NCI-H2029 (cell line): ENCODE measurements at regions not wholly inside any gene's neighbourhood (a gene's known extent, or its start where the extent isn't known, plus 50 kb on each side); places are given as distances from the start of the nearest gene placed in this dataset.
"Not testable (repeated sequence)": the region's sequence is repeated elsewhere in the genome, so short reads cannot be mapped to it uniquely, and the experiment has no call there.

Source experiments
- DNase-seq: peaks from one replicate; lab custom pipeline; 2025; lab: John Stamatoyannopoulos, UW

GRCh38 chr5:39544941-39545340 lies 120.2 kb upstream of the DAB2 start:
- no peak for DNase-seq

DNA sequence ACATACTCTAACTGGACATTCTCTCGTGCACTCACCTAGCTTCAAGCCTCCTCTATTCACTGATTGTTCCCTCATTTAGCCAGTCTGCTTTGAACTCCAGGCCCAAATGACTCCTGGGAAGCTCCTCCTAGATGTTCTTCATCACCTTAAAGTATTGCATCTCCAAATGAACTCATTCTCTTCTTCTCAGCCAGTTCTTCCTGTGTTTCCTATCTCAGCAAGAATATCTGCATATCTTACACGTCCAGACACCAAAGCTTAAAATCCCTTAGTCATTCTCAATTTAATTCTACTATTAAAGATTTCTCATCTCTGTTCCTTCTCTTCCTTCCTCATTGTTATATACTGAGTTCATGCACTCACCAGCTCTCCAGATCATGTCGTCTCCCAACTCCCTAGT lies 118.6 kb upstream of the DAB2 start:
- no peak for DNase-seq

GRCh38 chr5:39542511-39543285 lies 117.9 kb upstream of the DAB2 start:
- DNase-seq: no peak

DNA sequence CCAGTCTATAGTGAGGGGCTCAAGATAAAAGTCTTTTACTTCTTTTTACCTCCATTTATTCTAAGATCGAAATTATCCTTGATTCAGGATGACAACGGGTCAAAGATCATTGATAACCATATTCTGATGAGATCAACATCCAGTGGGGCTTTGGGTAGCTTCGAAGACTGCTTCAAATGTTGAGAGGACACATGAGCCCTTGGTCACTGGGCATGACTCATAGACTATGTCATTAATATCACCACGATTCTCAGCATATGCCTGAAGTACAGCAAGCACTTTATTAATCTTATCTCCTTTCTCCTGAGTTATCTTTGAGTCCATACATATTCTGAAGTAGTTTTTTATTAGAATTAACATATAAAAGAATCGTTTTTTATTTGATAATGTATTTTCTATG lies 117.1 kb upstream of the DAB2 start:
- no peak for DNase-seq

DNA sequence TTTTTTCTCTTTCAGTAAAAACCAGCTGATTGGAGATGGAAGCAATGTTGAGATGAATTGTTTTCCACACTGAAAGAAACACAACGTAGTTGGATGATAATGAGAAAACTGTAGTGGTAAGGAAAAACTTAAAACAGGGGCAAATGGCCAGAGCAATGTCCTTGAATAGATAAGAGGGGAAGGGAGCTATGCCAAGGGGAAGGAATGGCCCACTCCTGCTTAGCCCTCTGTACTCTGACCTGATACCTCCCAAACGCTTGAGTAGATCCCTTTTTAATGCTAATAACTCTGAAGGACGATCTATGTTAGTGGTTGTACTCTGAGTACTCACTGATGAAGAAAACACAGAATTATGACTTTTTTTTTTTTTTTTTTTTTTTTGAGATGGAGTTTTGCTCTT lies 114.7 kb upstream of the DAB2 start:
- no peak for DNase-seq

- no peak for DNase-seq
Measured at GRCh38 chr5:39534690-39535089, 109.9 kb upstream of the DAB2 start.

GRCh38 chr5:39533749-39534148 lies 109.0 kb upstream of the DAB2 start:
- DNase-seq: no peak

DNA sequence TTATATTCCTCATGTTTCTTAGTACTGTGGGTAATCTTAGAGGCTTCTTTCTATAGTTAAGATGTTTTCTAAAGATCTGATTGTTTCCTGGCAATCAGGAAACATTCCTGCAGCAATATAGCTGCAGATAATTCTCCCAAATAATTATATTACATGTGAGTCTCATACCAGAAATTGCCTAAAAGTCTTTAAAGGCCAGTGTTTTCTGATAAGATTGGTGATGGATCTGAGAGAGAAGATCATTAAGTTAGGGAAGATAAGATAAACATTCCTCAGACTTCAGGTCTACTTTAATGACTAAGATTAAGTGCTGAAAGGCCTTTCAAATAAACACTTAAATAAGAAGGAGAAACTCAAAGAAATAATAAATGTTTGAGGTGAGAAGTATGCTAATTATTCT lies 107.7 kb upstream of the DAB2 start:
- DNase-seq: no peak

DNA sequence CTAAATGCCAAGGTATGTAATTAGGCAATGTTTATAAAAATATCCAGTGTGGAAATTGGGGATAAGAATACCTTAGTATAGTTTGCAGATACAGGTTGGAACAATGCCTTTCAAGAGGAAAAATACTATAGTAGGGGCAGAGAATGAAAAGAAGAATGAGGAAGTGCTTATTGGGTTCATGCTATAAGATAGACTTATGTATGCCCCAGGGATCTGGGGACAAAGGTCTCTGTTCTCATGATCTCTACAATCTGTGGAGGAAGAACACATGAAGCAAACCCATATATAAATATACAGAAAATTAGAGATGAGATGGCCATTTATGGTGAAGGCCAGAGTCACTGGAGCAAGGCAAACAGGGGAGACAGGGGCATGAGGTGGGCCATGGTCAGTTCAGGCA lies 106.5 kb upstream of the DAB2 start:
- DNase-seq: no peak

GRCh38 chr5:39526914-39527477 lies 102.2 kb upstream of the DAB2 start:
- DNase-seq: no peak

DNA sequence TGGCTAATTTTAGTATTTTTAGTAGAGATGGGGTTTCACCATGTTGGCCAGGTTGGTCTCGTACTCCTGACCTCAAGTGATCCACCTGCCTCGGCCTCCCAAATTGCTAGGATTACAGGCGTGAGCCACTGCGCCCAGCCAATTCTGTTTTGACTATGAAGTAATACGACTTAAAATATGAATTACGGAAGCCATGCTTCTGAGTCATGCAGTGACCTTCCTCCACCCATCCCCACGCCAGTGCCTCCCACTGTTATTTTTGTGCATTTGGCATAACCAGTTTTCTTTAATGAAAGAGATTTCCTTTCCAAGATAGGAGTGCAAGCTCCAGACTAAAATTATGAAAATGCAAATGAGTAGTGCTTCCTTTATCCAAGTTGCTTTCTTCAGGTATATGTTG lies 101.0 kb upstream of the DAB2 start:
- not testable (repeated sequence) for DNase-seq

DNA sequence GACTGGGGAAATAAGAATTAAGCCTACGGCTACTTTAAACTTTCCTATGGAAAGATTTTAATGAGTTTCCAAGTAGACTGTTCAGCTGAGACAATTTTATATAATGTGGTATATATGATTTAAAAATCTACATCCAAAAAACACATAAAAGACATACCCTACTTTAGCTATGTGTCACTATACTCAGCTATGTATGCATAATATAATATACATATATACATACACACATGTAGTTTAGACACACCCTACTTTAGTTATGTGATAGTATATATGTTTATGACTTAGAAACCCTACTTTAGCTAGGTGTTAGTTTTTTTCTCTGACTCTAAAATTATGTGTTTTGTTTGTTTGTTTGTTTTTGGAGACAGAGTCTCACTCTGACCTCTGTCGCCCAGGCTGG lies 100.5 kb upstream of the DAB2 start:
- no peak for DNase-seq

DNA sequence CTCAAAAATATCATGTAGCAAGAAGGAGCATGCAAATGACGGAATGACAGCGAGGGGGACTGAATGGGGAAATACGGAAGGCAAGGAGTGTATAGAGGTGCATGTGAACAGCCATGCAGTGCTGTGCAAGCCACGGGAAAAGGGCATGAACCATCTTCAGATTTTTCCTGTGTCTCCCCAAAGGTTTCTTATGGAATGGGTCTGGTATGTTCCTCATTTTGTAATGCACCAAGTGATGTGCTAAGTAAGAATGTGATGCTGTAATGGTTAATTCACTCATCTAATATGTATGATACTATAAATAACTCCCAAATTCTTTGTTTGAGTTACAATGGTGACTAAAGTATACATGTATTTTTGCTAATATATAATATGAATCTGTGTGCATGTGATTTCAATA lies 99.0 kb upstream of the DAB2 start:
- DNase-seq: no peak

- no peak for DNase-seq
Measured at GRCh38 chr5:39521940-39522590, 97.3 kb upstream of the DAB2 start.

- DNase-seq: no peak
Measured at GRCh38 chr5:39521098-39521860, 96.5 kb upstream of the DAB2 start.

DNA sequence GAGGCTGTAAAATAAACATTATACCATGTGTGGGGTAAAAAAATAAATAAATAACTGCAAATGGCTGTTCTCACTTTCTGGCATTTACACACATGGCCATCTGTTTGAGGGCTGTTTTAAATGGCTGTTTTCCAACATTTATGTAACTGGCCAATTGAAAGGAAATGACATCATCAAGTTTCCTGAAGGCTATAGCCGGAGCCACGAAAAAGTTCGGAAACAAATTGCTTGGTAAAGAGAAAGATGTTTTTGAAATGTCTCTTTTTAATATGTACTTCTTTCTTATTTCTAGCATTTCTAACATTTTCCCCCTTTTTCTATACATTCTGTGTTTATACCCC lies 95.4 kb upstream of the DAB2 start:
- DNase-seq: no peak

DNA sequence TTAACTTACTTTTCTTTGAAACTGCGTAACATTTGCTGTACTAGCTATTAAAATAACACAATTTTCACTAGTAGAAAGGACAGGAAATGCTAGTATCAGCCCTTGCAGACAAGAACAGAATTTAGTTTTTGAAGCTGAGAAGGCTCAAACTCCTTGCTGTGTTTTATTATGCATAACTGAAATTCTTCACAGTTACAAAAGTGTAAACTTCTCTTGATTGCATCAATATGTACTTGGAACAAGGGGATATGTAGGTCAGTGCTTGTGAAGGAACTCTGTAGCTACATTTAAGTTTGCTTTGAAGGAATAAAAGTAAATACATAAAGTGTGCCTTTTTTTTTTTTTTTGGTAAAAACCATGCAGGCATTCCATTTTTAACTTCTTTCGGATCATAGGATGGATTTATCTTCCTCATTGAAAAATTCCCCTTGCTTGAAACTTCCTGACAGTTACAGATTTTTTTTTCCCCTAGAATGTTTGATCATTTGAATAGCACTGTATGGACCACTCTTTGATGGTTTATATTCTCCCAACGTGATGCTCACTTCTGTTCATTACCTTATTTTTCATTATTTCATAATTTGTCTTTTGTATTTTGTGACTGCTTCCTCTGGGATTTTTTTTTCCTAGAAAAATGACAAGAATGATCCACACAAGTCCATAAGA lies 94.9 kb upstream of the DAB2 start:
- no peak for DNase-seq

- DNase-seq: no peak
Measured at GRCh38 chr5:39519079-39519478, 94.3 kb upstream of the DAB2 start.

DNA sequence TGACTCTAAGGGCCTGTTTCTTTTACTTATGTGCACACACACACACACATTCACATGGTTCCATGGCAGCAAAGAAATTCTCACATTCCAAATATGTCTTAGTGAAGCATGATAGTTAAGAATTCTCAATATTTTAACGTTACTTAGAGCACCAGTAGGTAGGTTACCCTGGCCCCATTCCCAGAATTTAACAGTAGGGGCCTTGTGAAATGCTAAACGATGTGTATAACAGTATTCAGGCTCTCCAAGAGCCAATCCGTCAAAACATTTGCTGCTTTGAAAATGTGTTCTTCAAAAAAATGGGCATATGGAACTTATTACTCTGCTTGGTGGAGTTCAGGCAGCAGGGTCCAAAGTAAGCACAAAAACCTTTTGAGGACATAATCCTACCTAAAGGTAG lies 93.7 kb upstream of the DAB2 start:
- DNase-seq: no peak

GRCh38 chr5:39517800-39518199 lies 93.0 kb upstream of the DAB2 start:
- no peak for DNase-seq

GRCh38 chr5:39515881-39516280 lies 91.1 kb upstream of the DAB2 start:
- DNase-seq: no peak

DNA sequence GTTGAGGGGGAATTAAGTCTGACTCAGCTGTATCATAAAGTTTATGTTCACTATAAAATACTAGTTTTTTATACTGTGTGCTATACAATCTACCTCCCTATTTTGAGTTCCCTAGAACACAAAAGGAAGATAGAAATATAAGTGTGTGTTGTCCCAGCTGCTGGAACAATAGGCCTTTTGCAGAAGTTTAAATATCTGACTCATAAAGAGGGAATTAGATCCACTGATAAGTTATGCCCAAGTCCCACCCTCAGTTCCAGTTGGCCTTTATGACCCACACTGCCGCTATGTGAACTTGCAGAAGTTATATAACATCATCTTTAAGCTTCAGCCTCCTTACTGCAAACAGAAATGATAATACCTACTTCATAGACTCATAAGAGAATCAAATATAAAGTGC lies 88.5 kb upstream of the DAB2 start:
- DNase-seq: no peak
